Aorta (tissue), 5 donors: ENCODE measurements at regions not wholly inside any gene's neighbourhood (a gene's known extent, or its start where the extent isn't known, plus 50 kb on each side); places are given as distances from the start of the nearest gene placed in this dataset.
"Not testable (repeated sequence)": the region's sequence is repeated elsewhere in the genome, so short reads cannot be mapped to it uniquely, and the experiment has no call there.

ENCODE experiments used
- ATAC-seq: fragments of 200-7000 bp; cut with Tn5 transposase; one replicate; pipeline ENCODE4 v1.9.1; 2022; ENCODE audit warnings: moderate library complexity; ENCODE audit not compliant: low FRiP score
- DNase-seq, 2 donors: peaks; one replicate each; pipeline ENCODE4 v3.0.0-alpha.2; 2020
- H3K27ac ChIP-seq, 2 donors: one replicate each; pipeline ENCODE4 v1.5.1; 2013; ENCODE audit warnings: low read length in 2 of 2, mild to moderate bottlenecking in 2 of 2, moderate library complexity in 2 of 2, control low read depth in 1 of 2, inconsistent platforms in 1 of 2, low read depth in 1 of 2
- H3K27me3 ChIP-seq, 2 donors: one replicate each; pipeline ENCODE4 v1.6.1; 2013; ENCODE audit warnings: control low read depth in 1 of 2, low read length in 1 of 2, mild to moderate bottlenecking in 1 of 2, moderate library complexity in 1 of 2; ENCODE audit not compliant: insufficient read depth in 2 of 2, control insufficient read depth in 1 of 2
- H3K36me3 ChIP-seq, 2 donors: one replicate each; pipeline ENCODE4 v1.6.1; 2013; ENCODE audit warnings: control low read depth in 1 of 2, low read length in 1 of 2, mild to moderate bottlenecking in 1 of 2; ENCODE audit not compliant: insufficient read depth in 2 of 2, control insufficient read depth in 1 of 2
- H3K4me1 ChIP-seq, 2 donors: one replicate each; pipeline ENCODE4 v1.6.1; 2013; ENCODE audit warnings: low read length in 2 of 2, control low read depth in 1 of 2, mild to moderate bottlenecking in 1 of 2, moderate library complexity in 1 of 2; ENCODE audit not compliant: insufficient read depth in 2 of 2, control insufficient read depth in 1 of 2
- H3K4me3 ChIP-seq, 2 donors: one replicate each; pipeline ENCODE4 v1.5.1; 2013; ENCODE audit warnings: low read length in 2 of 2, control low read depth in 1 of 2, mild to moderate bottlenecking in 1 of 2
- H3K9me3 ChIP-seq: one replicate; pipeline ENCODE4 v1.6.1; 2013; ENCODE audit warnings: mild to moderate bottlenecking, low read length; ENCODE audit not compliant: control insufficient read depth
- WGBS, 2 donors: extraction: QIAGEN DNeasy Blood & Tissue Kit; methylation state at CpG; one replicate each; pipeline ENCODE4 v1.1.7; 2013; 5-methylcytosine and 5-hydroxymethylcytosine counted together
- intact Hi-C, 2 donors: fragments of 100-400 bp; cut with DNase I; formaldehyde crosslinking; loops; one replicate each; pipeline versions ENCODE4 v1.14.2 to v1.15.0; 2022
- donor health status: healthy with polysubstance abuse.
- donor health status: Bipolar disorder and iron deficiency.
- donor health status: DM: no; HTN: no; CAD: no.
- donor health status: DM: no; HTN: no; CAD: no.
- donor health status: DM: yes; HTN: yes; CAD: no.

DNA sequence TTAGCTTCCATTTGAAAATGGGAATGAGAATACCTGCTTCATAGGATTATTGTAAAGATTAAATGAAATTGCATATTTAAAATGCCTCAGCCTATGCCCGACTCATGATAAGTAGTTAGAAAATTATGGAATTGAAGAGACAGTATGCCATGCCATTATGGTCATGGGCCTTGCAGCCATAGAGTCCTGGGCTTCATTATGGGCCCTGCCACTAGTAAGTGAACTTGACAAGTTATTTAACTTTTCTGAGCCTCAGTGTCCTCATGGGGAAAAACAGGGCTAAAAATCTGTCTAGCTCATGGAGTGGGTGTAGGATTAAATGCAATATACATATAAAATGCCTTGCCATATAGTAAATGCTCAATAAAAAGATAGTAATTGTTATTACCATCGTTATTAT, 133.2 kb downstream of the NPIPB5 start:
- no peaks in the 10 kb centered on the region for H3K27me3 ChIP-seq
- no peak overlapping the region for H3K27ac ChIP-seq
- 73 to 74% methylated on average over 2 of the region's 2 CpGs for WGBS, 2 donors
- no peak for DNase-seq
- H3K4me3 ChIP-seq: no peak overlapping the region
- intact Hi-C loops: no loop called here
- no peak for ATAC-seq
- peaks cover 3% of the 10 kb centered on the region for H3K9me3 ChIP-seq
- H3K4me1 ChIP-seq: no peaks in the 10 kb centered on the region
- no peaks in the 10 kb centered on the region for H3K36me3 ChIP-seq

DNA sequence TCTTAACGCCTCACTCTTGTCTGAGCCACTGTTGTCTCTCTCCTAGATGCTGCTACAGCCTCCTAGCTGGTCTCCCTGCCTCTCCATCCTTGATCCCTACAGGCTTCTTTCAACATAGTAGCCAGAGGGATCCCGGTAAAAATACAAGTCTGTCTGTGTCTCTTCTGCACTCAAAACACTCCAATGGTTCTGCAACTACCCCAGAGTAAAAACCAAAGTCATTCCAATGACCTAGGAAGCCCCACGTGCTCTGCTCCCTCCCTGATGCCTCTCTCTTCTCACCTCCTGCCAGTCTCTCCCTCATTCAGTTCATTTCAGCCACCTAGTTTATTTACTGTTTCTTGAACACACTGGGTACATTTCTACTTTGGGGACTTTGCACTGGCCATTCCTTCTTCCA, 135.2 kb downstream of the NPIPB5 start:
- H3K36me3 ChIP-seq: no peaks in the 10 kb centered on the region
- intact Hi-C loops: no loop called here
- no peaks in the 10 kb centered on the region for H3K27me3 ChIP-seq
- no peak overlapping the region for H3K4me3 ChIP-seq
- no peak for ATAC-seq
- no peak overlapping the region for H3K27ac ChIP-seq
- 56 to 63% methylated on average over 3 of the region's 3 CpGs for WGBS, 2 donors
- H3K4me1 ChIP-seq: no peaks in the 10 kb centered on the region
- no peak for DNase-seq
- H3K9me3 ChIP-seq: peaks cover 2% of the 10 kb centered on the region

DNA sequence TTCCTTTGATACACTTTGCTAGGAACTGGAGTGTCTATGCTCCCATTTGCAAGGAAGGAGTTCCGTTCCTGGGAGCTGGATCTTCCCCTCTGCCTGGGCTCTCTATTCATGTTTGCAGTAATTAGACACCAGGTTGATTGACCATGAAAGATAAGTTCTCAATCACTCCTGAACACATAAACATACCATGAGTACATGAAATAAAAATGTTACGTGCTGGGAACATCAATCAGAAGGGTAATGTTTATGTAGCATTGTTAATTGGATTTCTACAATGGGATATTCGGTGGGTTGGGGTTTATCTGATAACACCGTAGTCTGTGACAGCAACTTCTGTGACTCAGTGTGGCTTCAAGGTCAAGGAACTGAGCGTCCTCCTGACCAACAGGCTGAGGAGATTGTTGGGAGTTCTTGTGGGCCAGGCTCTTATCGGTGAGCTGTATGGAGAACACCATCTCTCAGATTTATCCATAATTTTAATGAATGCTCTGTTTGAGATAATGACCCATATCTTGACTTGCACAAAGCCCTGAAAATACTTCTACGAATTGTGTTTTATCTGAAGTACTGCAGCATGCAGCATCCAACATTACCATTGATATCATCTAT, 136.4 kb downstream of the NPIPB5 start:
- Histone ChIP-seq H3K4me3 (no peak overlapping the region), H3K27me3 (no peaks in the 10 kb centered on the region), H3K27ac (no peak overlapping the region), H3K36me3 (no peaks in the 10 kb centered on the region), H3K4me1 (no peaks in the 10 kb centered on the region), H3K9me3 (peaks cover 2% of the 10 kb centered on the region)
- no peak for DNase-seq
- no peak for ATAC-seq
- 65 to 68% methylated on average over 7 of the region's 7 CpGs for WGBS, 2 donors
- intact Hi-C loops: no loop called here

DNA sequence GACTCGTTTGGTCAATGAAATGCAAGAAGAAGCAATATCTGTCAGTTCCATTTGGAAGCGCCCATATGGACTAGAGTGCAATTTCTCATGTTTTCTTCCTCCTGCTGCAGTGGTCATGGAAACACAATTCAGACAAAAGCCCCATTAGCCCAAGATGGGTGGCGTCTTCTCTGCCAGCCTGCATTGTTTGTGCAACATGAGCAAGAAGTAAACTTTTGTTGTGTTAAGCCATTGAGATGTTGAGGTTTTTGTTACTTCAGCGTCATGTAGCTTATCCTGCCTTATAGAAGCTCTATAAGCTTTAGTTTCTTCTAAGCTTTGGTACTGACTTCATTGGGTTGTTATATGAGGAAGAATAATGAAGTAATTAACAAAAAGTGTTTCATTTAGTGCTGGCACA, 137.4 kb downstream of the NPIPB5 start:
- ATAC-seq (no peak), DNase-seq (no peak)
- Histone ChIP-seq H3K27me3 (no peaks in the 10 kb centered on the region), H3K9me3 (peaks cover 2% of the 10 kb centered on the region), H3K27ac (no peak overlapping the region), H3K4me1 (no peaks in the 10 kb centered on the region), H3K4me3 (no peak overlapping the region), H3K36me3 (no peaks in the 10 kb centered on the region)
- intact Hi-C loops: no loop called here
- WGBS, 2 donors: 68 to 69% methylated on average over 4 of the region's 4 CpGs

DNA sequence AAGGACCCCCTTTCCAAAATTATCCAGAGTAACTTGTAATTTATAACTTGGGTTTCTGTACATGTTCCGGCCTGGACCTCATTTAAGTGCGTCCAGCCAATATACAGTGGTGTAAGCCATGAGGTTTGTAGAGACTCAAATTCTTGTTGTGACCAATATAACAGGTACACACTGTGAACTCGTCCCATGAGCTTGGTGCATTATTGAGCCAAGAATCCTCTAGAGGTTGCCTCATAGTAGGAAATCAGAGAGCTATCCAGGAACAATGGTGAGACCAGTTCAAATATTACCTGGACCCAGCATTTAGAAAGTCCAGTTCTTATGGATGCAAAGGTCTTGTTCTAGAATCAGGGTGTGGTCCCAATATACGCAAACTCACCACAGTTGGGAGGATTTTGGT, 138.2 kb downstream of the NPIPB5 start:
- WGBS, 2 donors: 86 to 87% methylated on average over 4 of the region's 4 CpGs
- no peak for ATAC-seq
- Histone ChIP-seq H3K27me3 (no peaks in the 10 kb centered on the region), H3K4me3 (peak overlapping the region in 1 of 2 donors; percentile 26), H3K36me3 (no peaks in the 10 kb centered on the region), H3K4me1 (no peaks in the 10 kb centered on the region), H3K27ac (no peak overlapping the region), H3K9me3 (peaks cover 2% of the 10 kb centered on the region)
- intact Hi-C loops: no loop called here
- no peak for DNase-seq

DNA sequence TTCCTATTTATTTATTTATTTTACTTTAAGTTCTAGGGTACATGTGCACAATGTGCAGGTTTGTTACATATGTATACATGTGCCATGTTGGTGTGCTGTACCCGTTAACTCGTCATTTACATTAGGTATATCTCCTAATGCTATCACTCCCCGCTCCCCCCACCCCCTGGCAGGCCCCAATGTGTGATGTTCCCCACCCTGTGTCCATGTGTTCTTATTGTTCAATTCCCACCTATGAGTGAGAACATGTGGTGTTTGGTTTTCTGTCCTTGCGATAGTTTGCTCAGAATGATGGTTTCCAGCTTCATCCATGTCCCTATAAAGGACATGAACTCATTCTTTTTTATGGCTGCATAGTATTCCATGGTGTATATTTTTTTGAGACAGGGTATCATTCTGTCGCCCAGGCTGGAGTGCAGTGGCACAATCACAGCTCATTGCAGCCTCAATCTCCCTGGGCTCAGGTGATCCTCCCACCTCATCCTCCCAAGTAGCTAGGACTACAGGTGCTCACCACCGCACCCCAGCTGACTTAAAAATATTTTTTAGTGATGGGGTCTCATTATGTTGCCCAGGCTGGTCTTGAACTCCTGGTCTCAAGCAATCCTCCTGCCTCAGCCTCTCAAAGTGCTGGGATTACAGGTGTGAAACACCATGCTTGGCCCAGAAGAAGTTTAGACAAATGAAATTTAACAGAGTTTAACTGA, 140.6 kb downstream of the NPIPB5 start:
- intact Hi-C loops, H3K27me3 ChIP-seq, H3K9me3 ChIP-seq, H3K36me3 ChIP-seq, H3K27ac ChIP-seq, DNase-seq, H3K4me3 ChIP-seq, H3K4me1 ChIP-seq, ATAC-seq: not testable (repeated sequence)
- WGBS, 2 donors: 87 to 91% methylated on average over 6 of the region's 6 CpGs

DNA sequence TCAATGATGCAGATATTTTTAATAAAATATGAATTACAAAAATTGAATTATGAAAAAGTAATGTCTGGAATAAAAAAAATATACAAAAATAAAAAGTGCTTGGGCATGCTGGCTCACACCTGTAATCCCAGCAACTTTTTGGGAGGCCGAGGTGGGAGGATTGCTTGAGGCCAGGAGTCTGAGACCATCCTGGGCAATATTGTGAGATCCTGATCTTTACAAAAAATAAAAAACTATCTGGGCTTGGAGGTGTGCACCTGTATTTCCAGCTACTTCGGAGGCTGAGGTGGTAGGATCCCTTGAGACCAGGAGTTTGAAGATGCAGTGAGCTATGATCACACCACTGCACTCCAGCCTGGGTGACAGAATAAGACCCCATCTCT, 141.8 kb downstream of the NPIPB5 start:
- Histone ChIP-seq H3K4me1 (no peaks in the 10 kb centered on the region), H3K9me3 (peaks cover 2% of the 10 kb centered on the region), H3K4me3 (no peak overlapping the region), H3K27ac (no peak overlapping the region), H3K36me3 (no peaks in the 10 kb centered on the region), H3K27me3 (no peaks in the 10 kb centered on the region)
- 82 to 87% methylated on average over 2 of the region's 2 CpGs for WGBS, 2 donors
- intact Hi-C loops: no loop called here
- no peak for DNase-seq
- no peak for ATAC-seq

DNA sequence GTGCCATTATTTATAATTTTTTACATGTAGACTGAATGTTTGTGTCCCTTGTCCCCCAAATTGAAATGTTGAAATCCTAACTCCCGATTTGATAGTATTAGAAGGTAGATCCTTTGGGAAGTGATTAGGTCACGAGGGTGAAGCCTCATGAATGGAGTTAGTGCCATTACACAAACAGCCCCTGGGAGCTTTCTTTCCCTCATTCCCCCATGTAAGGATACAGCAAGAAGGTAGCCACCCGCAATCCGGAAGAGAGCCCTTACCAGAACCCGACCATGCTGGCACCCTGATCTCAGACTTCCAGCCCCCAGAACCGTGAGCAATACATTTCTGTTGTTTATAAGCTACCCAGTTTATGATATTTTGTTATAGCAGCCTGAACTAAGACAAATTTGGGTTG, 143.2 kb downstream of the NPIPB5 start:
- Histone ChIP-seq H3K27me3 (no peaks in the 10 kb centered on the region), H3K4me3 (no peak overlapping the region), H3K27ac (no peak overlapping the region), H3K4me1 (no peaks in the 10 kb centered on the region), H3K9me3 (no peaks in the 10 kb centered on the region), H3K36me3 (no peaks in the 10 kb centered on the region)
- DNase-seq (no peak), ATAC-seq (no peak)
- WGBS, 2 donors: 79 to 80% methylated on average over 6 of the region's 6 CpGs
- intact Hi-C loops: no loop called here

DNA sequence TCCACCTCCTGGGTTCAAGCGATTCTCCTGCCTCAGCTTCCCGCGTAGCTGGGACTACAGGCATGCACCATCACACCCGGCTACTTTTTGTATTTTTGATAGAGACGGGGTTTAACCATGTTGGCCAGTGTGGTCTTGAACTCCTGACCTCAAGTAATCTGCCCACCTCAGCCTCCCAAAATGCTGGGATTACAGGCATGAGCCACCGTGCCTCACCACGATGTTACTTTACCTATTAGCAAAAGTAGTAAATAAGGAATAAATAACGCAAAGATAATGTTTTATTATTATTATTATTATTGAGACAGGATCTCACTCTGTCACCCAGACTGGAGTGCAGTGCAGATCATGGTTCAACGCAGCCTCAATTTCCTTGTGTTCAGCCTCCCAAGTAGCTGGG, 145.9 kb downstream of the NPIPB5 start:
- H3K9me3 ChIP-seq, DNase-seq, H3K4me1 ChIP-seq, intact Hi-C loops, H3K4me3 ChIP-seq, H3K27ac ChIP-seq, H3K36me3 ChIP-seq, H3K27me3 ChIP-seq, ATAC-seq: not testable (repeated sequence)
- WGBS, 2 donors: 83 to 93% methylated on average over 9 of the region's 9 CpGs
